HG02852 (cell line): ENCODE measurements at regions not wholly inside any gene's neighbourhood (a gene's known extent, or its start where the extent isn't known, plus 50 kb on each side); places are given as distances from the start of the nearest gene placed in this dataset.

Experiments used
- ATAC-seq: cut with Tn5 transposase; IDR thresholded peaks from one replicate; pipeline ENCODE4 v1.9.1; 2021; ENCODE audit warnings: mild to moderate bottlenecking, moderate library complexity; ENCODE audit not compliant: unreplicated experiment

- ATAC-seq = no peak
Observed at GRCh38 chr6:163721435-163721834, 306.9 kb downstream of the QKI start.

GRCh38 chr6:163720460-163721235 is 306.1 kb downstream of the QKI start:
- ATAC-seq = no peak

- no peak for ATAC-seq
Observed at GRCh38 chr6:163720005-163720404, 305.5 kb downstream of the QKI start.

- no peak for ATAC-seq
Observed at GRCh38 chr6:163719028-163719742, 304.7 kb downstream of the QKI start.

GRCh38 chr6:163718537-163718936 is 304.0 kb downstream of the QKI start:
- no peak for ATAC-seq

DNA sequence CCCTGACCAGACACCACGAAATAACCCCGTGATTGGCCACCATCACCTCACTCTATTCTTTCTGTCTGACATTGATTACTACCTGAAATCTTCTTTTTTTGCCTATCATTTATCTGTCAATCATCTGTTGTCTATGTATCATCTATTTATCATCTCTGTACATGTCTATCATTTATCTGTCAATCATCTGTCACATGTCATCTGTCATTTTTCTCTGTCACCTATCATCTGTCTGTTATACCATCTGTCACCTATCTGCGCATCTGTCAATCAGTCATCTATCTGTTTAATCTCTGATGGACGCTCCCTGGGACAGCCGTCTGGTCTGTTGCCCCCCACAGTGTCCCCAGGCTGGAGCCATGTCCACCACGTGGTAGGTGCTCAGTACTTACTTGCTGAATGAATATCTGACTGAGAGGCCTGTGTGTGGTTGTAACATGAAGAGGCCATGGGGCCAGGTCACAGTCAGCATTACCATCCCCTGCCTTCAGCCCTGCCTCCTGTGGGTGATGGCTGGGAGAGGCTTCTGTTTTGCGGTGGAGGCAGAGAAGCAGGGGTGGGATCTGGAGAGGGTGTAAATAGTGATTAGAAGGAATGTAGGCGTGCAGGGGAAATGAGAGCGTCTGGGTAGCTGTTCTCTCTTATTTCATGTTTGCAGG is 302.7 kb downstream of the QKI start:
- ATAC-seq = no peak

DNA sequence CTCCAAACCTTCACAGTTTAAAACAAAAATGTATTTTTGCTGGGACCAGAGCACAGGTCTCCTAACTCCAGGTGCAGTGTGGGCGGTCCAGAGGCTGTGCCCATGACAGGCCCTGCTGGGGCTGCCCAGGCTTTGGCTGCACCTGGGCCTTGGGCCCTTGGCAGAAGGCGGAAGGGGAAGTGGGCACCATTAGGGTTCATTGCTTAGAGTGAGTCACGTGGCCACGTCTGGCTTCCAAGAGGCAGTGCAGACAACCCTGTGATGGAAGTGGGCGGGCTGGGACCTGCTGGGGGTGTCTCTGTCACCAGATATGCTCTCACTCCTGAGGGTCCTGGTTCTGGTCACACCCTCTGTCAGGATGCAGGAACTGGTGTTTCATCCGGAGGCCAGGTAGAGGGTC is 302.2 kb downstream of the QKI start:
- no peak for ATAC-seq

DNA sequence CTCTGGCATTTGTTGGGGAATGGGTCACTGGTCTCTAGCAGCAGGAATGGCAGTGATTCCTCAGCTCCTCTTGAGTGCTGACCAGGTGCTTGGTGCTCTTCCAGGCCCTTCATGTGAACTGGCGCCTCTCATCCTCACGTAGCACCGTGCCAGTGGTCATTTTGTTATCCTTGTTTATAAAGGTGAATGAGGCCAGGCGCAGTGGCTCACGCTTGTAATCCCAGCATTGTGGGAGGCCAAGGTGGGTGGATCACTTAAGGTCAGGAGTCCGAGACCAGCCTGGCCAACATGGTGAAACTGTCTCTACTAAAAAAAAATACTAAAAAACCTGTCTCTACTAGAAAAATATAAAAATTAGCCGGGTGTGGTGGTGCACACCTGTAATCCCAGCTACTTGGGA is 301.3 kb downstream of the QKI start:
- ATAC-seq = no peak

GRCh38 chr6:163714179-163714578 is 299.7 kb downstream of the QKI start:
- no peak for ATAC-seq

DNA sequence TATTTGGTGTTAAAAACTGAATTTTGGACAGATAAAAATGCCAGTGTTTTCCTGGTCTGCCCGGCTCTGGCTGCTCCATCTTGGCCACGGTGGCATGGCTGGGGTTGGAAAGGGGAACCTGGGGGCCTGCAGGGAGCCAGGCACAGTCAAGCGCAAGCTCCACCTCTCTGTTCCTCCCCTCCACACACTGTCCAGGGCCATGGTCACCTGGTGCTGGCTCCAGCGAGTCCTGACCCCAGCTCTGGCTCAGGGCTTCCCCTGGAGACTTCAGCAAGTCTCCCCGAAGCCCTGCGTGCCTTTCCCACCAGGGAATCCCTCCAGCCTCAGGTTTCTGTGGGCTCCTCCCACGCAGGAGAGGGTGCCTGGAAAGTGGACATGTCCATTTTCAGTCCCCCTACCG is 298.5 kb downstream of the QKI start:
- ATAC-seq = no peak

- ATAC-seq = no peak
Observed at GRCh38 chr6:163712566-163712961, 298.0 kb downstream of the QKI start.

- ATAC-seq = no peak
Observed at GRCh38 chr6:163711615-163712565, 297.4 kb downstream of the QKI start.

- no peak for ATAC-seq
Observed at GRCh38 chr6:163710532-163711470, 296.3 kb downstream of the QKI start.

- ATAC-seq = no peak
Observed at GRCh38 chr6:163709693-163710092, 295.2 kb downstream of the QKI start.

DNA sequence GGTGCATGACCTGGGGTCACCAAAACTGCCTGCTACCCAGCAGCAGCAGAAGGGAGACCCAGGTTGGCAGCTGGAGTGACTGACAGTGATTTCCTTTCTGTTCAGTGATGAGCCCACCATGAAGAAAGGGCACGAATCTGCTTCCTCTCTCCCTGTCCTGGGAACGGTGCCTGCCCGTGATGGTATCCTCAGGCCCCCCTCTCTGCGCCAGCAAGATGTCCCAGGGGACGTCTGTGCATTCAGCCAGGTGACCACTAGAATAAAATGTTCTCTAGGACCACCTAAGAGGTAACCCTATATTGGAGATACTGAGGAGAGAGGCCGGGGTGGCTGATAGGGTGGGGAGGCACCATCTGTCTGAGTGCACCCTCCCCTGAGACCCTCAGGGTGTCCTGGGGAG is 294.7 kb downstream of the QKI start:
- no peak for ATAC-seq

DNA sequence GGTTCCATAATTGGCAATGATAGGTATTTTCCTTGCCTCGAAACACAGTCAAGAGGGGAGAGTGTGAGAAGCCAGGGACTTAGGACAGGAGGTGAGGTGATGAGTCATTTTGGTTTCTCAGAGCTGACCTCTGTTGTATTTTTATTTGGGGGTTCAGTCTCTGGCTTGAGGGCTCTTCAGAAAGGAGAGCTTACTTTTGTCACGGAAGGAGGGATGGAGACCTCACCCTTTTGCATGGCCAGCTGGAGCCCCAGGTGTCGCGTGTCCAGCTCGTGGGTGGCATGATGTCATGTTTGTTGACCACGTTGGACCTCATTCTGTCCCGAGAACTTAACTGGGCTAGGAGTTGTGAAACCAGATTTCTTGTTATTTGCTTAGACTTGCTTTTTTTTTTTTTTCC is 293.9 kb downstream of the QKI start:
- peak; percentile 58 for ATAC-seq

- ATAC-seq = peak; percentile 47
Observed at GRCh38 chr6:163707387-163708355, 293.2 kb downstream of the QKI start.

DNA sequence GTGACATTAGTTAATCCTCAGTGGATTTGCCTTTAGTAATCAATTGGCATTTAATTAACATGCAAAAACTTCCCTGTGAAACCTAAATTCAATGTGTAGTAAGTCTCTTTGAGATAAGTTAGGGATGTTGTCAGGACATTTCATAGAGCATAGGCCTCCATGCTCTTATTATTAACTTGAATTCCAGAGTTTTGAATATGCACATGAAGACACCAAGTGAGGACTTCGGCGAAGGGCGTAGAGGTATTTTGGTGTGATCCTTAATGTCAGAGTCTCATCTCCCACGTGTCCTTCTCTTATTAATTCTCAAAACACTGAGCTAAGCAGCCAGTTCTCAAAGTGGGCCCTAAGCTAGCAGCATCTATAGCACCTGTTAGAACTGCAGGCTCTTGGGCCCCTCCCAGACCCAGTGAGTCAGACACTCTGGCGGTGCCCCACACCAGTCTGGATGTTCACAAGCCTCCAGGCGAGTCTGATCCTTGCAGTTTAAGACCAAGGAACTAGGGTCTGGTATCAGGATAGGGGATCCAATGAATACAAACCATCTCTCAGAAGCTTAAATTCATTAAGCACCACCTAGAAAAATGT is 292.1 kb downstream of the QKI start:
- no peak for ATAC-seq
